H1 (cell line): ENCODE measurements at regions not wholly inside any gene's neighbourhood (a gene's known extent, or its start where the extent isn't known, plus 50 kb on each side); places are given as distances from the start of the nearest gene placed in this dataset.

Source experiments
- CTCF ChIA-PET: fragments of 300-600 bp; sonication (Branson Sonifier 250); formaldehyde crosslinking; loops from one replicate; lab custom pipeline; 2021; ENCODE audit not compliant: partially characterized antibody; lab: Charles Lee
- POLR2A ChIA-PET: fragments of 300-600 bp; sonication (Branson Sonifier 250); formaldehyde crosslinking; loops from one replicate; lab custom pipeline; 2021; ENCODE audit warnings: inconsistent platforms; ENCODE audit not compliant: partially characterized antibody; lab: Charles Lee
- DNase-seq, 2 experiments: peaks; one replicate each; pipeline versions ENCODE4 v3.0.0 to v3.0.0-alpha.2; 2010 to 2022; ENCODE audit warnings: low spot score in 2 of 2, low read depth in 1 of 2, mixed read lengths in 1 of 2
- FAIRE-seq: peaks from 2 replicates; lab custom pipeline; 2011; peaks lifted over from hg19 to GRCh38; lab: Jason Lieb, UNC
- H2AFZ ChIP-seq: 2 replicates; pipeline ENCODE4 v1.8.1; 2012; ENCODE audit warnings: low read length, inconsistent platforms
- H2AK5ac ChIP-seq: 2 replicates; pipeline ENCODE4 v1.6.1; 2013; ENCODE audit warnings: low read depth, low read length
- H2BK120ac ChIP-seq: replicated peaks from 2 replicates; pipeline ENCODE3; 2013; ENCODE audit warnings: low read depth, low read length, inconsistent platforms
- H2BK12ac ChIP-seq: 2 replicates; pipeline ENCODE4 v1.6.1; 2013; ENCODE audit warnings: low read depth, low read length
- H2BK15ac ChIP-seq: 2 replicates; pipeline ENCODE4 v1.6.1; 2013; ENCODE audit warnings: low read length
- H2BK20ac ChIP-seq: 2 replicates; pipeline ENCODE4 v1.6.1; 2013; ENCODE audit warnings: low read length
- H2BK5ac ChIP-seq: 2 replicates; pipeline ENCODE4 v1.6.1; 2013; ENCODE audit warnings: low read depth, low read length
- H3K14ac ChIP-seq: 2 replicates; pipeline ENCODE4 v1.6.1; 2013; ENCODE audit warnings: inconsistent platforms; ENCODE audit not compliant: insufficient read length
- H3K18ac ChIP-seq: 2 replicates; pipeline ENCODE4 v1.6.1; 2013; ENCODE audit warnings: low read length; ENCODE audit errors: extremely low read depth
- H3K23ac ChIP-seq: 2 replicates; pipeline ENCODE4 v1.6.1; 2013; ENCODE audit warnings: inconsistent platforms; ENCODE audit not compliant: insufficient read length
- H3K23me2 ChIP-seq: 2 replicates; pipeline ENCODE4 v1.6.1; 2013; ENCODE audit warnings: low read depth, low read length
- H3K27ac ChIP-seq: 2 replicates; pipeline ENCODE4 v1.6.1; 2011; ENCODE audit warnings: low read depth, low read length, inconsistent platforms
- H3K27me3 ChIP-seq, 4 experiments: replicated peaks in 1 of 4; 1 replicate in 1 of 4; 2 replicates in 3 of 4; pipeline versions ENCODE4 v1.6.1 to v1.8.1; 2011 to 2013; ENCODE audit warnings: low read length in 3 of 4, mild to moderate bottlenecking in 3 of 4, inconsistent platforms in 2 of 4, mixed read lengths in 2 of 4, moderate library complexity in 1 of 4; ENCODE audit not compliant: control insufficient read depth in 3 of 4, insufficient read depth in 3 of 4; ENCODE audit errors: extremely low read depth in 1 of 4
- H3K36me3 ChIP-seq, 4 experiments: 2 replicates each; pipeline versions ENCODE4 v1.6.1 to v1.8.1; 2011 to 2013; ENCODE audit warnings: mild to moderate bottlenecking in 4 of 4, low read length in 3 of 4, moderate library complexity in 2 of 4, control low read depth in 1 of 4, inconsistent platforms in 1 of 4; ENCODE audit not compliant: insufficient read depth in 4 of 4, control insufficient read depth in 2 of 4
- H3K4ac ChIP-seq: replicated peaks from 2 replicates; pipeline ENCODE3; 2013; ENCODE audit warnings: low read length, low read depth, mixed read lengths, inconsistent platforms; ENCODE audit not compliant: insufficient read length
- H3K4me1 ChIP-seq, 4 experiments: replicated peaks in 1 of 4; 1 replicate in 1 of 4; 2 replicates in 3 of 4; pipeline versions ENCODE4 v1.6.1 to v1.8.1; 2011 to 2013; ENCODE audit warnings: low read length in 3 of 4, inconsistent platforms in 2 of 4, mixed read lengths in 1 of 4; ENCODE audit not compliant: insufficient read depth in 4 of 4, control insufficient read depth in 3 of 4
- H3K4me2 ChIP-seq, 2 experiments: 2 replicates each; pipeline versions ENCODE4 v1.6.1 to v1.8.1; 2011 to 2013; ENCODE audit warnings: low read depth in 2 of 2, low read length in 2 of 2, control low read depth in 1 of 2, inconsistent platforms in 1 of 2, mild to moderate bottlenecking in 1 of 2; ENCODE audit not compliant: insufficient read depth in 1 of 2
- H3K4me3 ChIP-seq, 4 experiments: fragments of 200-600, 300-600 bp in 1 of 4; sonication (generic), shearing (Covaris generic), sonication (Bioruptor Twin) in 1 of 4; 2 replicates each; pipeline versions ENCODE4 v1.5.1 to v1.8.1; 2011 to 2016; ENCODE audit warnings: low read length in 4 of 4, low read depth in 3 of 4, control low read depth in 2 of 4, inconsistent platforms in 2 of 4, mild to moderate bottlenecking in 2 of 4, mixed read lengths in 1 of 4, moderate library complexity in 1 of 4; ENCODE audit not compliant: insufficient read depth in 2 of 4; ENCODE audit errors: extremely low read depth in 1 of 4
- H3K56ac ChIP-seq: replicated peaks from 2 replicates; pipeline ENCODE3; 2013; ENCODE audit warnings: low read depth, mild to moderate bottlenecking, mixed read lengths, low read length, inconsistent platforms; ENCODE audit not compliant: insufficient read length
- H3K79me1 ChIP-seq: 2 replicates; pipeline ENCODE4 v1.6.1; 2013; ENCODE audit warnings: low read depth, low read length, control low read depth
- H3K79me2 ChIP-seq, 2 experiments: 2 replicates each; pipeline versions ENCODE4 v1.6.1 to v1.8.1; 2012 to 2013; ENCODE audit warnings: low read length in 2 of 2, mild to moderate bottlenecking in 2 of 2, inconsistent platforms in 1 of 2; ENCODE audit not compliant: insufficient read depth in 2 of 2, control insufficient read depth in 1 of 2
- H3K9ac ChIP-seq, 4 experiments: replicated peaks in 1 of 4; 1 replicate in 1 of 4; 2 replicates in 3 of 4; pipeline versions ENCODE4 v1.6.1 to v1.8.1; 2011 to 2013; ENCODE audit warnings: low read depth in 3 of 4, low read length in 3 of 4, control low read depth in 2 of 4, mild to moderate bottlenecking in 2 of 4, moderate library complexity in 2 of 4, inconsistent platforms in 1 of 4; ENCODE audit errors: extremely low read depth in 1 of 4
- H3K9me3 ChIP-seq, 2 experiments: 2 replicates each; pipeline versions ENCODE4 v1.6.1 to v1.8.1; 2012 to 2013; ENCODE audit warnings: mild to moderate bottlenecking in 2 of 2, moderate library complexity in 2 of 2, control low read depth in 1 of 2, inconsistent platforms in 1 of 2, low read depth in 1 of 2, low read length in 1 of 2, mixed read lengths in 1 of 2; ENCODE audit not compliant: insufficient read depth in 2 of 2
- H4K20me1 ChIP-seq, 2 experiments: replicated peaks in 1 of 2; 2 replicates each; pipeline versions ENCODE3 to v1.8.1; 2011 to 2013; ENCODE audit warnings: inconsistent platforms in 2 of 2, low read length in 2 of 2, mild to moderate bottlenecking in 1 of 2; ENCODE audit not compliant: insufficient read depth in 2 of 2, control insufficient read depth in 1 of 2
- H4K5ac ChIP-seq: 2 replicates; pipeline ENCODE4 v1.6.1; 2013; ENCODE audit warnings: low read length, low read depth, mixed read lengths, inconsistent platforms; ENCODE audit not compliant: insufficient read length
- H4K8ac ChIP-seq: 2 replicates; pipeline ENCODE4 v1.8.0; 2013; ENCODE audit warnings: mild to moderate bottlenecking, moderate library complexity, low read length, inconsistent platforms; ENCODE audit not compliant: insufficient read depth; ENCODE audit errors: extremely low read depth
- H4K91ac ChIP-seq: replicated peaks from 2 replicates; pipeline ENCODE3; 2013; ENCODE audit warnings: low read length, mixed read lengths, inconsistent platforms; ENCODE audit not compliant: insufficient read length
- JUND ChIP-seq: IDR thresholded peaks from 2 replicates; pipeline ENCODE4 v1.6.1; 2011; ENCODE audit warnings: mild to moderate bottlenecking, improper control_type of control experiment, low read length
- TCF12 ChIP-seq: IDR thresholded peaks from 2 replicates; pipeline ENCODE4 v1.6.1; 2011; ENCODE audit warnings: low read depth, mild to moderate bottlenecking, low read length
- YY1 ChIP-seq: IDR thresholded peaks from 2 replicates; pipeline ENCODE4 v1.6.1; 2011; ENCODE audit warnings: low read depth, mild to moderate bottlenecking, low read length
- WGBS, 2 experiments: shearing (Covaris generic) in 1 of 2; methylation state at CpG; one replicate each; pipeline versions ENCODE4 v1.1.6 to v1.1.7; 2013 to 2015; ENCODE audit warnings: low lambda C conversion rate in 2 of 2, mixed read lengths in 2 of 2, inconsistent platforms in 1 of 2, low coverage in 1 of 2, missing lambda C conversion rate in 1 of 2; ENCODE audit not compliant: insufficient replicate concordance in 2 of 2, insufficient coverage in 1 of 2, insufficient read length in 1 of 2; ENCODE audit errors: extremely low coverage in 1 of 2, missing lambda C conversion rate in 1 of 2; 5-methylcytosine and 5-hydroxymethylcytosine counted together

GRCh38 chr16:85357323-85357722 lies 245.1 kb upstream of the CIBAR2 start:
- peak overlapping the region; percentile 50; the same call in 1 of the 2 replicates for H2BK12ac ChIP-seq
- no peak overlapping the region for H3K14ac ChIP-seq
- H3K4me1 ChIP-seq = peaks cover 0 to 4% (median 2%) of the 10 kb centered on the region in 4 experiments; a peak in 3 of 7 replicates
- no peak overlapping the region for H2BK5ac ChIP-seq
- peaks cover 0 to 6% of the 10 kb centered on the region in 2 experiments for H4K20me1 ChIP-seq
- H3K9me3 ChIP-seq = peaks cover 6 to 8% of the 10 kb centered on the region in 2 experiments; a peak in 3 of 4 replicates
- H4K8ac ChIP-seq = peak overlapping the region; percentile 80; the same call in 1 of the 2 replicates
- no peak overlapping the region for H2BK20ac ChIP-seq
- 94% methylated on average over 12 of the region's 12 CpGs; no CpG with 5 or more reads in 1 of the 2 experiments for WGBS, 2 experiments
- no peak overlapping the region for H3K4ac ChIP-seq
- POLR2A ChIA-PET = no interaction called here
- no peaks in the 10 kb centered on the region; the same call in 1 of the 2 replicates for H3K79me1 ChIP-seq
- TF ChIP-seq YY1 (no peak), TCF12 (no peak), JUND (no peak)
- H3K4me3 ChIP-seq = no peak overlapping the region
- H2BK15ac ChIP-seq = no peak overlapping the region
- H3K4me2 ChIP-seq = no peak overlapping the region
- H3K36me3 ChIP-seq = no peaks in the 10 kb centered on the region
- H3K9ac ChIP-seq = no peak overlapping the region
- no peaks in the 10 kb centered on the region for H3K23me2 ChIP-seq
- no peak overlapping the region for H3K56ac ChIP-seq
- H2AK5ac ChIP-seq = no peak overlapping the region
- H4K5ac ChIP-seq = no peak overlapping the region
- DNase-seq (no peak), FAIRE-seq (no peak)
- no peak overlapping the region for H3K23ac ChIP-seq
- no peaks in the 10 kb centered on the region for H3K79me2 ChIP-seq
- no peak overlapping the region for H2BK120ac ChIP-seq
- no peak overlapping the region for H2AFZ ChIP-seq
- no peak overlapping the region for H3K18ac ChIP-seq
- H3K27ac ChIP-seq = no peak overlapping the region
- H3K27me3 ChIP-seq = no peaks in the 10 kb centered on the region
- CTCF ChIA-PET = interaction anchor here (0.9 to 11.6 kb wide), 7 partner anchors 10 to 394 kb away, joined by 3 to 177 read pairs (median 3); no protein-coding TSS in a partner anchor
- H4K91ac ChIP-seq = no peak overlapping the region
